H9 (cell line): ENCODE measurements at regions not wholly inside any gene's neighbourhood (a gene's known extent, or its start where the extent isn't known, plus 50 kb on each side); places are given as distances from the start of the nearest gene placed in this dataset.

Source experiments
- DNase-seq: peaks from one replicate; pipeline ENCODE4 v3.0.0-alpha.2; 2017
- H2AFZ ChIP-seq: one replicate; pipeline ENCODE4 v1.6.1; 2013; ENCODE audit warnings: mild to moderate bottlenecking, low read length, control low read depth, moderate library complexity
- H2AK5ac ChIP-seq: 2 replicates; pipeline ENCODE4 v1.6.1; 2013; ENCODE audit warnings: low read length, control low read depth, mixed read lengths; ENCODE audit not compliant: insufficient read length
- H2BK120ac ChIP-seq: one replicate; pipeline ENCODE4 v1.6.1; 2013; ENCODE audit warnings: low read depth, mild to moderate bottlenecking, low read length, control low read depth, inconsistent platforms; ENCODE audit not compliant: poor library complexity, severe bottlenecking
- H2BK12ac ChIP-seq: 2 replicates; pipeline ENCODE4 v1.6.1; 2013; ENCODE audit warnings: low read length, control low read depth, mixed read lengths, low read depth; ENCODE audit not compliant: insufficient read length
- H2BK15ac ChIP-seq: 2 replicates; pipeline ENCODE4 v1.6.1; 2013; ENCODE audit warnings: low read depth, low read length, control low read depth
- H2BK20ac ChIP-seq: one replicate; pipeline ENCODE4 v1.6.1; 2013; ENCODE audit warnings: low read depth, mild to moderate bottlenecking, low read length, control low read depth, inconsistent platforms; ENCODE audit not compliant: poor library complexity, severe bottlenecking
- H2BK5ac ChIP-seq: 2 replicates; pipeline ENCODE4 v1.6.1; 2013; ENCODE audit warnings: low read length, control low read depth, mixed read lengths; ENCODE audit not compliant: insufficient read length
- H3K14ac ChIP-seq: 2 replicates; pipeline ENCODE4 v1.6.1; 2013; ENCODE audit warnings: low read length, control low read depth; ENCODE audit not compliant: insufficient read depth
- H3K18ac ChIP-seq: 2 replicates; pipeline ENCODE4 v1.6.1; 2013; ENCODE audit warnings: low read depth, mild to moderate bottlenecking, mixed read lengths, low read length, control low read depth; ENCODE audit not compliant: insufficient read length
- H3K23ac ChIP-seq: 2 replicates; pipeline ENCODE4 v1.6.1; 2013; ENCODE audit warnings: low read length, control low read depth, mixed read lengths, low read depth; ENCODE audit not compliant: insufficient read length
- H3K23me2 ChIP-seq: 2 replicates; pipeline ENCODE4 v1.6.1; 2013; ENCODE audit warnings: low read depth, mild to moderate bottlenecking, mixed read lengths, low read length, control low read depth; ENCODE audit not compliant: insufficient read length, poor library complexity, severe bottlenecking
- H3K27ac ChIP-seq: 2 replicates; pipeline ENCODE4 v1.5.1; 2013; ENCODE audit warnings: low read length, control low read depth, mixed read lengths, low read depth; ENCODE audit not compliant: insufficient read length
- H3K27me3 ChIP-seq: 2 replicates; pipeline ENCODE4 v1.6.1; 2013; ENCODE audit warnings: low read length, control low read depth, inconsistent platforms; ENCODE audit not compliant: insufficient read depth
- H3K4ac ChIP-seq: 2 replicates; pipeline ENCODE4 v1.6.1; 2013; ENCODE audit warnings: low read depth, mild to moderate bottlenecking, control low read depth, inconsistent platforms, low read length, moderate library complexity
- H3K4me1 ChIP-seq: 2 replicates; pipeline ENCODE4 v1.6.1; 2013; ENCODE audit warnings: low read length, control low read depth, inconsistent platforms; ENCODE audit not compliant: insufficient read depth
- H3K4me2 ChIP-seq: 2 replicates; pipeline ENCODE4 v1.6.1; 2013; ENCODE audit warnings: low read length, control low read depth, mixed read lengths; ENCODE audit not compliant: insufficient read length, insufficient read depth
- H3K56ac ChIP-seq: 2 replicates; pipeline ENCODE4 v1.6.1; 2013; ENCODE audit warnings: low read depth, mild to moderate bottlenecking, mixed read lengths, low read length, control low read depth; ENCODE audit not compliant: insufficient read length
- H3K79me1 ChIP-seq: 2 replicates; pipeline ENCODE4 v1.6.1; 2013; ENCODE audit warnings: low read depth, mild to moderate bottlenecking, moderate library complexity, low read length, control low read depth, inconsistent platforms; ENCODE audit not compliant: insufficient read depth, poor library complexity, severe bottlenecking
- H3K79me2 ChIP-seq: 2 replicates; pipeline ENCODE4 v1.6.1; 2013; ENCODE audit warnings: low read length, control low read depth, inconsistent platforms; ENCODE audit not compliant: insufficient read depth
- H3K9ac ChIP-seq: 2 replicates; pipeline ENCODE4 v1.6.1; 2013; ENCODE audit warnings: low read length, control low read depth, mixed read lengths; ENCODE audit not compliant: insufficient read length; ENCODE audit errors: extremely low read depth
- H3K9me3 ChIP-seq: one replicate; pipeline ENCODE4 v1.6.1; 2013; ENCODE audit warnings: low read depth, low read length, inconsistent platforms; ENCODE audit not compliant: control insufficient read depth
- H3T11ph ChIP-seq: one replicate; pipeline ENCODE4 v1.6.1; 2013; ENCODE audit warnings: mild to moderate bottlenecking, low read length, control low read depth, inconsistent platforms
- H4K20me1 ChIP-seq: one replicate; pipeline ENCODE4 v1.6.1; 2013; ENCODE audit not compliant: control insufficient read depth, insufficient read length, insufficient read depth
- H4K5ac ChIP-seq: 2 replicates; pipeline ENCODE4 v1.6.1; 2013; ENCODE audit warnings: low read depth, mild to moderate bottlenecking, mixed read lengths, low read length, control low read depth; ENCODE audit not compliant: insufficient read length
- H4K8ac ChIP-seq: replicated peaks from 2 replicates; pipeline ENCODE4 v1.6.1; 2013; ENCODE audit warnings: low read length, control low read depth, mixed read lengths, low read depth; ENCODE audit not compliant: insufficient read length
- H4K91ac ChIP-seq: 2 replicates; pipeline ENCODE4 v1.6.1; 2013; ENCODE audit warnings: low read depth, mild to moderate bottlenecking, moderate library complexity, mixed read lengths, low read length, control low read depth; ENCODE audit not compliant: insufficient read length
- H3K27ac Mint-ChIP-seq, 3 experiments: 2 replicates in 2 of 3; 3 replicates in 1 of 3; pipeline ENCODE4 v1.8.0; 2020 to 2021; ENCODE audit warnings: mixed read lengths in 3 of 3, mild to moderate bottlenecking in 1 of 3, moderate library complexity in 1 of 3
- H3K27me3 Mint-ChIP-seq: 2 replicates; pipeline ENCODE4 v1.8.0; 2021; ENCODE audit warnings: low read depth, mild to moderate bottlenecking, moderate library complexity, mixed read lengths
- H3K36me3 Mint-ChIP-seq, 3 experiments: 2 replicates in 2 of 3; 3 replicates in 1 of 3; pipeline ENCODE4 v1.8.0; 2020 to 2021; ENCODE audit warnings: low read depth in 3 of 3, mixed read lengths in 3 of 3; ENCODE audit not compliant: insufficient read depth in 1 of 3
- H3K4me1 Mint-ChIP-seq, 2 experiments: 2 replicates each; pipeline ENCODE4 v1.8.0; 2020; ENCODE audit warnings: mixed read lengths in 2 of 2
- H3K4me3 Mint-ChIP-seq, 2 experiments: 2 replicates in 1 of 2; 3 replicates in 1 of 2; pipeline ENCODE4 v1.8.0; 2020 to 2021; ENCODE audit warnings: mild to moderate bottlenecking in 2 of 2, mixed read lengths in 2 of 2, moderate library complexity in 1 of 2
- H3K9me3 Mint-ChIP-seq, 2 experiments: 2 replicates in 1 of 2; 3 replicates in 1 of 2; pipeline ENCODE4 v1.8.0; 2020; ENCODE audit warnings: mild to moderate bottlenecking in 2 of 2, mixed read lengths in 2 of 2, moderate library complexity in 1 of 2
- WGBS: extraction: QIAGEN DNeasy Blood & Tissue Kit; methylation state at CpG from one replicate; pipeline ENCODE4 v1.1.7; 2013; ENCODE audit warnings: missing lambda C conversion rate, low lambda C conversion rate, mixed read lengths; ENCODE audit not compliant: insufficient read length; ENCODE audit errors: extremely low coverage; 5-methylcytosine and 5-hydroxymethylcytosine counted together
- TF ChIP-seq, protein P1 (sequence below): fragments of 200-600 bp; sonication (generic); conservative IDR thresholded peaks from 3 replicates; pipeline ENCODE4 v1.8.0; 2021; ENCODE audit warnings: antibody characterized with exemption, mild to moderate bottlenecking

- no peaks in the 10 kb centered on the region for H3K9me3 Mint-ChIP-seq
- Histone ChIP-seq H2BK15ac (no peak overlapping the region), H2BK12ac (no peak overlapping the region), H3K9ac (no peak overlapping the region), H2BK20ac (no peak overlapping the region), H4K8ac (no peak overlapping the region), H3K23me2 (no peaks in the 10 kb centered on the region), H4K91ac (no peak overlapping the region), H3K18ac (no peak overlapping the region), H3K4ac (no peak overlapping the region), H3K27ac (no peak overlapping the region), H3K14ac (no peak overlapping the region), H2AFZ (no peak overlapping the region), H2BK5ac (no peak overlapping the region), H3K79me2 (no peaks in the 10 kb centered on the region), H3K79me1 (no peaks in the 10 kb centered on the region), H4K20me1 (no peaks in the 10 kb centered on the region), H3T11ph (no peak overlapping the region), H2BK120ac (no peak overlapping the region), H3K4me2 (no peak overlapping the region), H4K5ac (no peak overlapping the region), H3K27me3 (no peaks in the 10 kb centered on the region), H3K56ac (no peak overlapping the region), H3K4me1 (peaks cover 2% of the 10 kb centered on the region; the same call in 1 of the 2 replicates), H3K23ac (no peak overlapping the region), H3K9me3 (no peaks in the 10 kb centered on the region), H2AK5ac (no peak overlapping the region)
- DNase-seq = no peak
- no peak overlapping the region for H3K4me3 Mint-ChIP-seq
- H3K27ac Mint-ChIP-seq = peak overlapping the region in 1 of 3 experiments; percentile 35; a peak in 1 of 7 replicates
- H3K36me3 Mint-ChIP-seq = no peaks in the 10 kb centered on the region
- peaks cover 15 to 17% of the 10 kb centered on the region in 2 experiments for H3K4me1 Mint-ChIP-seq
- TF ChIP-seq, protein P1, sequence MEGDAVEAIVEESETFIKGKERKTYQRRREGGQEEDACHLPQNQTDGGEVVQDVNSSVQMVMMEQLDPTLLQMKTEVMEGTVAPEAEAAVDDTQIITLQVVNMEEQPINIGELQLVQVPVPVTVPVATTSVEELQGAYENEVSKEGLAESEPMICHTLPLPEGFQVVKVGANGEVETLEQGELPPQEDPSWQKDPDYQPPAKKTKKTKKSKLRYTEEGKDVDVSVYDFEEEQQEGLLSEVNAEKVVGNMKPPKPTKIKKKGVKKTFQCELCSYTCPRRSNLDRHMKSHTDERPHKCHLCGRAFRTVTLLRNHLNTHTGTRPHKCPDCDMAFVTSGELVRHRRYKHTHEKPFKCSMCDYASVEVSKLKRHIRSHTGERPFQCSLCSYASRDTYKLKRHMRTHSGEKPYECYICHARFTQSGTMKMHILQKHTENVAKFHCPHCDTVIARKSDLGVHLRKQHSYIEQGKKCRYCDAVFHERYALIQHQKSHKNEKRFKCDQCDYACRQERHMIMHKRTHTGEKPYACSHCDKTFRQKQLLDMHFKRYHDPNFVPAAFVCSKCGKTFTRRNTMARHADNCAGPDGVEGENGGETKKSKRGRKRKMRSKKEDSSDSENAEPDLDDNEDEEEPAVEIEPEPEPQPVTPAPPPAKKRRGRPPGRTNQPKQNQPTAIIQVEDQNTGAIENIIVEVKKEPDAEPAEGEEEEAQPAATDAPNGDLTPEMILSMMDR = no peak
- no CpG with 5 or more reads among the region's 5 CpGs for WGBS
- no peaks in the 10 kb centered on the region for H3K27me3 Mint-ChIP-seq
These were observed 149.8 kb upstream of the KCNMB2 start for GRCh38 chr3:178386401-178386800.
